OCI-LY7 (cell line): ENCODE measurements at regions not wholly inside any gene's neighbourhood (a gene's known extent, or its start where the extent isn't known, plus 50 kb on each side); places are given as distances from the start of the nearest gene placed in this dataset.

ENCODE experiments used
- BruUV-seq: library from RNA; stranded (reverse); fragments of 400-500 nt; replicated peaks from 2 replicates; lab custom pipeline; 2021; lab: Mats Ljungman, UMichigan
- CTCF ChIA-PET: fragments of 300-600 bp; sonication (Branson Sonifier 250); formaldehyde crosslinking; loops from one replicate; lab custom pipeline; 2022; ENCODE audit warnings: antibody characterized with exemption; ENCODE audit not compliant: unreplicated experiment; lab: Charles Lee
- POLR2A ChIA-PET: fragments of 300-600 bp; sonication (Branson Sonifier 250); formaldehyde crosslinking; loops from one replicate; lab custom pipeline; 2022; ENCODE audit warnings: antibody characterized with exemption; lab: Charles Lee
- DNase-seq: peaks from one replicate; pipeline ENCODE4 v3.0.0-alpha.2; 2015; ENCODE audit warnings: low spot score
- H2AFZ ChIP-seq: fragments of 200-600 bp; sonication (generic), shearing (Covaris generic); 2 replicates; pipeline ENCODE4 v1.6.1; 2014; ENCODE audit warnings: mild to moderate bottlenecking, antibody characterized with exemption, low read length, moderate library complexity
- H3K27ac ChIP-seq: fragments of 200-600 bp; sonication (generic); 2 replicates; pipeline ENCODE4 v1.5.1; 2014; ENCODE audit warnings: mixed run types, low read depth, mild to moderate bottlenecking, moderate library complexity, low read length, inconsistent platforms; ENCODE audit not compliant: poor library complexity, severe bottlenecking
- H3K36me3 ChIP-seq: fragments of 200-600 bp; sonication (generic); 2 replicates; pipeline ENCODE4 v1.6.1; 2014; ENCODE audit warnings: mild to moderate bottlenecking, antibody characterized with exemption, low read length, moderate library complexity, mixed read lengths; ENCODE audit not compliant: insufficient read depth
- H3K4me1 ChIP-seq: fragments of 200-600 bp; sonication (generic); 2 replicates; pipeline ENCODE4 v1.5.1; 2014; ENCODE audit warnings: mild to moderate bottlenecking, low read length; ENCODE audit not compliant: insufficient read depth, poor library complexity, severe bottlenecking
- H3K4me2 ChIP-seq: fragments of 200-600 bp; sonication (generic); 2 replicates; pipeline ENCODE4 v1.6.1; 2014; ENCODE audit warnings: mild to moderate bottlenecking, low read length
- H3K4me3 ChIP-seq: fragments of 200-600 bp; sonication (generic); 2 replicates; pipeline ENCODE4 v1.5.1; 2014; ENCODE audit warnings: mild to moderate bottlenecking, low read depth, low read length; ENCODE audit not compliant: poor library complexity, severe bottlenecking
- H3K79me2 ChIP-seq: fragments of 200-600 bp; sonication (generic); 2 replicates; pipeline ENCODE4 v1.6.1; 2016; ENCODE audit warnings: low read depth, mild to moderate bottlenecking, low read length, moderate library complexity, mixed read lengths; ENCODE audit not compliant: insufficient read depth
- H3K9me2 ChIP-seq: fragments of 200-600 bp; sonication (generic); 2 replicates; pipeline ENCODE4 v1.6.1; 2016; ENCODE audit warnings: mild to moderate bottlenecking, low read length, mixed read lengths; ENCODE audit not compliant: insufficient read depth
- H3K9me3 ChIP-seq: fragments of 200-600 bp; sonication (generic); 2 replicates; pipeline ENCODE4 v1.6.1; 2014; ENCODE audit warnings: mild to moderate bottlenecking, mixed run types, low read length, mixed read lengths
- H4K20me1 ChIP-seq: fragments of 200-600 bp; sonication (generic); 2 replicates; pipeline ENCODE4 v1.6.1; 2014; ENCODE audit warnings: mild to moderate bottlenecking, antibody characterized with exemption, low read length, moderate library complexity, mixed read lengths; ENCODE audit not compliant: insufficient read depth
- EZH2phosphoT487 ChIP-seq: fragments of 200-600 bp; sonication (generic); IDR thresholded peaks from 2 replicates; pipeline ENCODE4 v1.6.1; 2018; ENCODE audit warnings: low read depth, borderline replicate concordance, mild to moderate bottlenecking, mixed run types, antibody characterized with exemption, low read length, moderate library complexity, mixed read lengths
- intact Hi-C: fragments of 100-400 bp; cut with micrococcal nuclease; formaldehyde crosslinking; loops from one replicate; pipeline ENCODE4 v1.10.0; 2022; ENCODE audit not compliant: unreplicated experiment
- TF ChIP-seq, protein P1 (sequence below): fragments of 200-600 bp; sonication (generic); conservative IDR thresholded peaks from 2 replicates; pipeline ENCODE4 v1.5.1; 2014; ENCODE audit warnings: mild to moderate bottlenecking, antibody characterized with exemption, low read length, moderate library complexity, mixed read lengths

- no peak overlapping the region for H3K27ac ChIP-seq
- no peaks in the 10 kb centered on the region for H4K20me1 ChIP-seq
- no peaks in the 10 kb centered on the region for H3K79me2 ChIP-seq
- H3K9me3 ChIP-seq, result no peaks in the 10 kb centered on the region
- intact Hi-C loops, result no loop called here
- no peaks in the 10 kb centered on the region for H3K9me2 ChIP-seq
- no peaks in the 10 kb centered on the region for H3K4me1 ChIP-seq
- no TSS peak for BruUV-seq
- H2AFZ ChIP-seq, result no peak overlapping the region
- CTCF ChIA-PET, result no interaction called here
- H3K4me2 ChIP-seq, result no peak overlapping the region
- DNase-seq, result no peak
- POLR2A ChIA-PET, result no interaction called here
- TF ChIP-seq, protein P1, sequence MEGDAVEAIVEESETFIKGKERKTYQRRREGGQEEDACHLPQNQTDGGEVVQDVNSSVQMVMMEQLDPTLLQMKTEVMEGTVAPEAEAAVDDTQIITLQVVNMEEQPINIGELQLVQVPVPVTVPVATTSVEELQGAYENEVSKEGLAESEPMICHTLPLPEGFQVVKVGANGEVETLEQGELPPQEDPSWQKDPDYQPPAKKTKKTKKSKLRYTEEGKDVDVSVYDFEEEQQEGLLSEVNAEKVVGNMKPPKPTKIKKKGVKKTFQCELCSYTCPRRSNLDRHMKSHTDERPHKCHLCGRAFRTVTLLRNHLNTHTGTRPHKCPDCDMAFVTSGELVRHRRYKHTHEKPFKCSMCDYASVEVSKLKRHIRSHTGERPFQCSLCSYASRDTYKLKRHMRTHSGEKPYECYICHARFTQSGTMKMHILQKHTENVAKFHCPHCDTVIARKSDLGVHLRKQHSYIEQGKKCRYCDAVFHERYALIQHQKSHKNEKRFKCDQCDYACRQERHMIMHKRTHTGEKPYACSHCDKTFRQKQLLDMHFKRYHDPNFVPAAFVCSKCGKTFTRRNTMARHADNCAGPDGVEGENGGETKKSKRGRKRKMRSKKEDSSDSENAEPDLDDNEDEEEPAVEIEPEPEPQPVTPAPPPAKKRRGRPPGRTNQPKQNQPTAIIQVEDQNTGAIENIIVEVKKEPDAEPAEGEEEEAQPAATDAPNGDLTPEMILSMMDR, result no peak
- TF ChIP-seq EZH2phosphoT487, result no peak
- no peak overlapping the region for H3K4me3 ChIP-seq
- H3K36me3 ChIP-seq, result no peaks in the 10 kb centered on the region
These were observed 246.5 kb upstream of the ATP10B start for GRCh38 chr5:161098516-161098915.

GRCh38 chr5:161096581-161096980 is 244.6 kb upstream of the ATP10B start:
- no peak overlapping the region for H3K27ac ChIP-seq
- H3K9me2 ChIP-seq, result no peaks in the 10 kb centered on the region
- H3K36me3 ChIP-seq, result no peaks in the 10 kb centered on the region
- no peaks in the 10 kb centered on the region for H3K9me3 ChIP-seq
- ChIA-PET POLR2A (no interaction called here), CTCF (no interaction called here)
- H4K20me1 ChIP-seq, result no peaks in the 10 kb centered on the region
- no peak overlapping the region for H3K4me2 ChIP-seq
- H3K79me2 ChIP-seq, result no peaks in the 10 kb centered on the region
- H2AFZ ChIP-seq, result no peak overlapping the region
- intact Hi-C loops, result no loop called here
- no peaks in the 10 kb centered on the region for H3K4me1 ChIP-seq
- DNase-seq, result no peak
- H3K4me3 ChIP-seq, result no peak overlapping the region
- BruUV-seq, result no TSS peak
- TF ChIP-seq, protein P1, result no peak
- no peak for TF ChIP-seq EZH2phosphoT487

DNA sequence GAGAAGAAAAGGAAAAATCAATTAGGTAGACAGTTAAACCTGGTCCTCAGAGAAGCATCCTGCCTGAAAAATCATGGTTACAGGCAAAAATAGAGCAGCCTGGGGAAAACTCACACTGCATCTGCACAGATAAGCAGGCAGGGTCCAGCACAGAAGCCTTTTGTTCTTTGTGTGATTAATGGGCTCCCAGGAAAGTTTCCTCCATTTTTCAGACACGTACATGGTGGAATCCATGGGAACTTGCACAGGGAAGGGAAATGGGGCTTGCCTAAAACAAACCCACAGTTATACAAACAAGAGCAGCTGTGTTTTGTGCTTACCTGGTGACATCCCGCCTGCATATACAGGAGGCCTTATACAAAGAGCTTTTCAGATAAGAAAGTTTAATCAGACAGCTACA is 243.9 kb upstream of the ATP10B start:
- H3K36me3 ChIP-seq, result no peaks in the 10 kb centered on the region
- POLR2A ChIA-PET, result no interaction called here
- no peaks in the 10 kb centered on the region for H3K4me1 ChIP-seq
- no peaks in the 10 kb centered on the region for H3K9me2 ChIP-seq
- H3K79me2 ChIP-seq, result no peaks in the 10 kb centered on the region
- TF ChIP-seq, protein P1, result no peak
- H3K9me3 ChIP-seq, result no peaks in the 10 kb centered on the region
- CTCF ChIA-PET, result no interaction called here
- no TSS peak for BruUV-seq
- no peak for DNase-seq
- H2AFZ ChIP-seq, result no peak overlapping the region
- no peak overlapping the region for H3K27ac ChIP-seq
- H3K4me2 ChIP-seq, result no peak overlapping the region
- no peaks in the 10 kb centered on the region for H4K20me1 ChIP-seq
- intact Hi-C loops, result no loop called here
- no peak overlapping the region for H3K4me3 ChIP-seq
